CD14-positive monocyte (primary cell): ENCODE measurements at regions not wholly inside any gene's neighbourhood (a gene's known extent, or its start where the extent isn't known, plus 50 kb on each side); places are given as distances from the start of the nearest gene placed in this dataset.
"Not testable (repeated sequence)": the region's sequence is repeated elsewhere in the genome, so short reads cannot be mapped to it uniquely, and the experiment has no call there.

Source experiments
- DNase-seq, 3 donors: peaks; one replicate each; pipeline ENCODE4 v3.0.0-alpha.2; 2011 to 2022
- H2AFZ ChIP-seq: 2 replicates; pipeline ENCODE4 v1.6.0; 2012; ENCODE audit warnings: mild to moderate bottlenecking, low read depth, low read length, inconsistent platforms; ENCODE audit not compliant: insufficient read depth, poor library complexity, severe bottlenecking
- H3K27ac ChIP-seq, 2 donors: 1 replicate in 1 of 2; 2 replicates in 1 of 2; pipeline ENCODE4 v1.5.1; 2012 to 2013; ENCODE audit warnings: low read length in 2 of 2, control low read depth in 1 of 2, inconsistent platforms in 1 of 2, low read depth in 1 of 2, mild to moderate bottlenecking in 1 of 2
- H3K27me3 ChIP-seq, 2 donors: one replicate each; pipeline versions ENCODE4 v1.6.0 to v1.6.1; 2011 to 2013; ENCODE audit warnings: low read length in 2 of 2; ENCODE audit not compliant: control insufficient read depth in 2 of 2, insufficient read depth in 2 of 2
- H3K36me3 ChIP-seq, 2 donors: replicated peaks in 1 of 2; 1 replicate in 1 of 2; 2 replicates in 1 of 2; pipeline versions ENCODE4 v1.5.1 to v1.6.1; 2012 to 2013; ENCODE audit warnings: low read length in 2 of 2, control low read depth in 1 of 2, inconsistent platforms in 1 of 2, mild to moderate bottlenecking in 1 of 2; ENCODE audit not compliant: insufficient read depth in 2 of 2, control insufficient read depth in 1 of 2
- H3K4me1 ChIP-seq, 2 donors: 1 replicate in 1 of 2; 2 replicates in 1 of 2; pipeline versions ENCODE4 v1.5.1 to v1.6.1; 2012 to 2013; ENCODE audit warnings: low read length in 2 of 2, control low read depth in 1 of 2, inconsistent platforms in 1 of 2, mild to moderate bottlenecking in 1 of 2, moderate library complexity in 1 of 2; ENCODE audit not compliant: insufficient read depth in 2 of 2, control insufficient read depth in 1 of 2
- H3K4me2 ChIP-seq: replicated peaks from 2 replicates; pipeline ENCODE3; 2012; ENCODE audit warnings: low read length, moderate library complexity, mild to moderate bottlenecking; ENCODE audit not compliant: poor library complexity, severe bottlenecking; ENCODE audit errors: extremely low read depth
- H3K4me3 ChIP-seq, 3 experiments: fragments of 200-600 bp in 1 of 3; sonication (generic) in 1 of 3; replicated peaks in 1 of 3; 1 replicate in 2 of 3; 2 replicates in 1 of 3; pipeline ENCODE4 v1.5.1; 2011 to 2013; ENCODE audit warnings: low read length in 3 of 3, mild to moderate bottlenecking in 3 of 3, control low read depth in 2 of 3, low read depth in 2 of 3, inconsistent platforms in 1 of 3, moderate library complexity in 1 of 3
- H3K79me2 ChIP-seq: 2 replicates; pipeline ENCODE4 v1.6.0; 2012; ENCODE audit warnings: mild to moderate bottlenecking, control low read depth, inconsistent platforms, low read length, moderate library complexity; ENCODE audit not compliant: insufficient read depth
- H3K9ac ChIP-seq: 2 replicates; pipeline ENCODE4 v1.6.0; 2017; ENCODE audit warnings: low read length, mild to moderate bottlenecking; ENCODE audit not compliant: insufficient read depth, poor library complexity, severe bottlenecking
- H3K9me3 ChIP-seq, 2 donors: replicated peaks in 1 of 2; 1 replicate in 1 of 2; 2 replicates in 1 of 2; pipeline versions ENCODE4 v1.5.1 to v1.6.1; 2012 to 2013; ENCODE audit warnings: low read length in 2 of 2, control low read depth in 1 of 2; ENCODE audit not compliant: control insufficient read depth in 1 of 2, insufficient read depth in 1 of 2
- H4K20me1 ChIP-seq: 2 replicates; pipeline ENCODE4 v1.6.0; 2012; ENCODE audit warnings: mild to moderate bottlenecking, low read length, control low read depth, moderate library complexity; ENCODE audit not compliant: insufficient read depth
- H3K27ac Mint-ChIP-seq, 7 donors: one replicate each; pipeline ENCODE4 v1.8.0; 2020; ENCODE audit warnings: mild to moderate bottlenecking in 7 of 7, mixed read lengths in 7 of 7, moderate library complexity in 6 of 7, inconsistent platforms in 2 of 7
- H3K27me3 Mint-ChIP-seq, 3 donors: one replicate each; pipeline ENCODE4 v1.8.0; 2021 to 2022; ENCODE audit warnings: low read depth in 3 of 3, mild to moderate bottlenecking in 3 of 3, mixed read lengths in 3 of 3, moderate library complexity in 3 of 3, inconsistent platforms in 1 of 3
- H3K36me3 Mint-ChIP-seq, 2 donors: one replicate each; pipeline ENCODE4 v1.8.0; 2020; ENCODE audit warnings: mixed read lengths in 2 of 2, inconsistent platforms in 1 of 2, mild to moderate bottlenecking in 1 of 2
- H3K4me1 Mint-ChIP-seq: one replicate; pipeline ENCODE4 v1.8.0; 2020; ENCODE audit warnings: mild to moderate bottlenecking, mixed read lengths
- H3K4me3 Mint-ChIP-seq, 2 donors: one replicate each; pipeline ENCODE4 v1.8.0; 2020; ENCODE audit warnings: mild to moderate bottlenecking in 2 of 2, mixed read lengths in 2 of 2, moderate library complexity in 1 of 2
- H3K9me3 Mint-ChIP-seq, 7 donors: one replicate each; pipeline ENCODE4 v1.8.0; 2020 to 2022; ENCODE audit warnings: mixed read lengths in 7 of 7, mild to moderate bottlenecking in 6 of 7, moderate library complexity in 6 of 7, inconsistent platforms in 2 of 7
- CTCF ChIP-seq: fragments of 200-600 bp; IDR thresholded peaks from one replicate; pipeline ENCODE4 v1.8.0; 2022; ENCODE audit warnings: antibody characterized with exemption, mild to moderate bottlenecking
- WGBS: methylation state at CpG from one replicate; pipeline ENCODE4 v1.1.5; 2013; ENCODE audit warnings: missing lambda C conversion rate; ENCODE audit not compliant: insufficient coverage; 5-methylcytosine and 5-hydroxymethylcytosine counted together
- intact Hi-C, 2 donors: fragments of 100-400 bp; cut with micrococcal nuclease; formaldehyde crosslinking; loops; one replicate each; pipeline versions ENCODE4 v1.15.0 to v1.15.1; 2023

- H3K27ac ChIP-seq: no peak overlapping the region
- no peak overlapping the region for H3K4me3 Mint-ChIP-seq
- intact Hi-C loops: no loop called here
- H3K4me2 ChIP-seq: no peak overlapping the region
- no peak overlapping the region for H3K27ac Mint-ChIP-seq
- DNase-seq: no peak
- 88% methylated on average over 4 of the region's 5 CpGs for WGBS
- no peaks in the 10 kb centered on the region for H3K4me1 ChIP-seq
- H3K9me3 Mint-ChIP-seq: peaks cover 12 to 41% (median 31%) of the 10 kb centered on the region in 7 donors
- no peaks in the 10 kb centered on the region for H3K79me2 ChIP-seq
- no peaks in the 10 kb centered on the region for H3K27me3 ChIP-seq
- H3K27me3 Mint-ChIP-seq: no peaks in the 10 kb centered on the region
- H3K36me3 ChIP-seq: no peaks in the 10 kb centered on the region
- no peaks in the 10 kb centered on the region for H4K20me1 ChIP-seq
- peaks cover 41 to 45% of the 10 kb centered on the region in 2 donors for H3K9me3 ChIP-seq
- no peak overlapping the region for H3K9ac ChIP-seq
- no peaks in the 10 kb centered on the region for H3K4me1 Mint-ChIP-seq
- no peak for TF ChIP-seq CTCF
- H3K36me3 Mint-ChIP-seq: no peaks in the 10 kb centered on the region
- no peak overlapping the region for H3K4me3 ChIP-seq
- H2AFZ ChIP-seq: no peak overlapping the region
Observed at GRCh38 chr2:183838295-183838694, 714.1 kb downstream of the NUP35 start.

GRCh38 chr2:183840061-183840584 is 715.9 kb downstream of the NUP35 start:
- DNase-seq: no peak
- no peaks in the 10 kb centered on the region for H3K79me2 ChIP-seq
- Mint-ChIP-seq H3K4me3 (no peak overlapping the region), H3K27ac (no peak overlapping the region), H3K36me3 (no peaks in the 10 kb centered on the region), H3K9me3 (peaks cover 12 to 41% (median 34%) of the 10 kb centered on the region in 7 donors), H3K4me1 (no peaks in the 10 kb centered on the region), H3K27me3 (no peaks in the 10 kb centered on the region)
- no peak overlapping the region for H3K4me2 ChIP-seq
- H3K4me3 ChIP-seq: no peak overlapping the region
- H3K36me3 ChIP-seq: no peaks in the 10 kb centered on the region
- peaks cover 41 to 45% of the 10 kb centered on the region in 2 donors for H3K9me3 ChIP-seq
- 33% methylated on average over 1 of the region's 4 CpGs for WGBS
- no peak overlapping the region for H3K9ac ChIP-seq
- no peaks in the 10 kb centered on the region for H3K4me1 ChIP-seq
- H4K20me1 ChIP-seq: no peaks in the 10 kb centered on the region
- H2AFZ ChIP-seq: no peak overlapping the region
- intact Hi-C loops: no loop called here
- no peak overlapping the region for H3K27ac ChIP-seq
- H3K27me3 ChIP-seq: no peaks in the 10 kb centered on the region
- TF ChIP-seq CTCF: no peak

DNA sequence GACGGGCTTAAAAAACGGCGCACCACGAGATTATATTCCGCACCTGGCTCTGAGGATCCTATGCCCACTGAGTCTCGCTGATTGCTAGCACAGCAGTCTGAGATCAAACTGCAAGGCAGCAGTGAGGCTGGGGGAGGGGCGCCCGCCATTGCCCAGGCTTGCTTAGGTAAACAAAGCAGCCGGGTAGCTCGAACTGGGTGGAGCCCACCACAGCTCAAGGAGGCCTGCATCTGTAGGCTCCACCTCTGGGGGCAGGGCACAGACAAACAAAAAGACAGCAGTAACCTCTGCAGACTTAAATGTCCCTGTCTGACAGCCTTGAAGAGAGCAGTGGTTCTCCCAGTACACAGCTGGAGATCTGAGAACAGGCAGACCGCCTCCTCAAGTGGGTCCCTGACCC is 725.6 kb downstream of the NUP35 start:
- H3K9me3 Mint-ChIP-seq: peaks cover 8 to 17% (median 15%) of the 10 kb centered on the region in 7 donors
- H3K4me1 Mint-ChIP-seq, DNase-seq, H4K20me1 ChIP-seq, H3K9ac ChIP-seq, H3K27ac Mint-ChIP-seq, H3K4me1 ChIP-seq, H3K4me3 Mint-ChIP-seq, H3K27ac ChIP-seq, H2AFZ ChIP-seq, intact Hi-C loops, H3K79me2 ChIP-seq, H3K27me3 Mint-ChIP-seq, H3K27me3 ChIP-seq, H3K4me2 ChIP-seq, H3K4me3 ChIP-seq, H3K9me3 ChIP-seq, H3K36me3 Mint-ChIP-seq, H3K36me3 ChIP-seq: not testable (repeated sequence)
- 78% methylated on average over 4 of the region's 11 CpGs for WGBS
